ENCODE measurements at regions not wholly inside any gene's neighbourhood (a gene's known extent, or its start where the extent isn't known, plus 50 kb on each side); places are given as distances from the start of the nearest gene placed in this dataset.

GRCh38 chr11:115722711-115723110, 218.5 kb upstream of the CADM1 start:
- DNase-seq (ENCODE audit: low spot score) = no peak

- DNase-seq (ENCODE audit: low spot score) = no peak
Observed at GRCh38 chr11:115721296-115721995, 217.2 kb upstream of the CADM1 start.

- DNase-seq (ENCODE audit: low spot score) = no peak
Observed at GRCh38 chr11:115720602-115721245, 216.5 kb upstream of the CADM1 start.

GRCh38 chr11:115718945-115719344, 214.7 kb upstream of the CADM1 start:
- DNase-seq (ENCODE audit: low spot score) = no peak

GRCh38 chr11:115718106-115718505, 213.9 kb upstream of the CADM1 start:
- no peak for DNase-seq (ENCODE audit: low spot score)

- no peak for DNase-seq (ENCODE audit: low spot score)
Observed at GRCh38 chr11:115716601-115717529, 212.7 kb upstream of the CADM1 start.

GRCh38 chr11:115716080-115716479, 211.9 kb upstream of the CADM1 start:
- DNase-seq (ENCODE audit: low spot score) = no peak

GRCh38 chr11:115715251-115715770, 211.1 kb upstream of the CADM1 start:
- no peak for DNase-seq (ENCODE audit: low spot score)

- no peak for DNase-seq (ENCODE audit: low spot score)
Observed at GRCh38 chr11:115712296-115712695, 208.1 kb upstream of the CADM1 start.

- DNase-seq (ENCODE audit: low spot score) = no peak
Observed at GRCh38 chr11:115710980-115711379, 206.8 kb upstream of the CADM1 start.

GRCh38 chr11:115710426-115710825, 206.2 kb upstream of the CADM1 start:
- no peak for DNase-seq (ENCODE audit: low spot score)

- no peak for DNase-seq (ENCODE audit: low spot score)
Observed at GRCh38 chr11:115709297-115709696, 205.1 kb upstream of the CADM1 start.

- no peak for DNase-seq (ENCODE audit: low spot score)
Observed at GRCh38 chr11:115707180-115707905, 203.1 kb upstream of the CADM1 start.

GRCh38 chr11:115706626-115707135, 202.5 kb upstream of the CADM1 start:
- no peak for DNase-seq (ENCODE audit: low spot score)

GRCh38 chr11:115705200-115705599, 201.0 kb upstream of the CADM1 start:
- DNase-seq (ENCODE audit: low spot score) = no peak

GRCh38 chr11:115700981-115701875, 197.0 kb upstream of the CADM1 start:
- DNase-seq (ENCODE audit: low spot score) = no peak

GRCh38 chr11:115700496-115700895, 196.3 kb upstream of the CADM1 start:
- DNase-seq (ENCODE audit: low spot score) = no peak

GRCh38 chr11:115699733-115700132, 195.5 kb upstream of the CADM1 start:
- DNase-seq (ENCODE audit: low spot score) = no peak

- no peak for DNase-seq (ENCODE audit: low spot score)
Observed at GRCh38 chr11:115699326-115699725, 195.1 kb upstream of the CADM1 start.

- no peak for DNase-seq (ENCODE audit: low spot score)
Observed at GRCh38 chr11:115698243-115698642, 194.0 kb upstream of the CADM1 start.

- DNase-seq (ENCODE audit: low spot score) = no peak
Observed at GRCh38 chr11:115696563-115696962, 192.3 kb upstream of the CADM1 start.

Data from NAMALWA (cell line).